PC-3 (cell line): ENCODE measurements at regions not wholly inside any gene's neighbourhood (a gene's known extent, or its start where the extent isn't known, plus 50 kb on each side); places are given as distances from the start of the nearest gene placed in this dataset.

Source experiments
- ATAC-seq: fragments of 200-7000 bp; cut with Tn5 transposase; 2 replicates; pipeline ENCODE4 v1.9.1; 2020; ENCODE audit warnings: mild to moderate bottlenecking, moderate library complexity
- BruUV-seq: library from RNA; stranded (reverse); fragments of 400-500 nt; replicated peaks from 2 replicates; lab custom pipeline; 2021; lab: Mats Ljungman, UMichigan
- CTCF ChIA-PET: fragments of 300-600 bp; sonication (Branson Sonifier 250); formaldehyde crosslinking; loops from one replicate; lab custom pipeline; 2022; ENCODE audit warnings: antibody characterized with exemption; lab: Charles Lee
- POLR2A ChIA-PET: fragments of 300-600 bp; sonication (Branson Sonifier 250); formaldehyde crosslinking; loops from one replicate; lab custom pipeline; 2022; ENCODE audit warnings: antibody characterized with exemption; ENCODE audit not compliant: unreplicated experiment; lab: Charles Lee
- DNase-seq: peaks from one replicate; pipeline ENCODE4 v3.0.0-alpha.2; 2015
- H2AFZ ChIP-seq: fragments of 300-600 bp; sonication (generic); 2 replicates; pipeline ENCODE4 v1.6.0; 2016; ENCODE audit warnings: antibody characterized with exemption, low read length
- H3F3A ChIP-seq: fragments of 300-600 bp; sonication (generic); one replicate; pipeline ENCODE4 v1.6.0; 2017; ENCODE audit warnings: antibody characterized with exemption, low read length, control low read depth, mild to moderate bottlenecking; ENCODE audit not compliant: unreplicated experiment
- H3K27ac ChIP-seq: fragments of 300-600 bp; sonication (generic); 2 replicates; pipeline ENCODE4 v1.5.1; 2016; ENCODE audit warnings: mild to moderate bottlenecking, low read length
- H3K27me3 ChIP-seq: fragments of 300-600 bp; sonication (generic); 2 replicates; pipeline ENCODE4 v1.6.1; 2016; ENCODE audit warnings: low read length, mixed read lengths
- H3K36me3 ChIP-seq: fragments of 300-600 bp; sonication (generic); 2 replicates; pipeline ENCODE4 v1.6.1; 2016; ENCODE audit warnings: low read depth, mixed run types, low read length, mixed read lengths
- H3K4me1 ChIP-seq: fragments of 300-600 bp; sonication (generic); 2 replicates; pipeline ENCODE4 v1.5.1; 2016; ENCODE audit warnings: low read length; ENCODE audit not compliant: insufficient read depth
- H3K4me2 ChIP-seq: fragments of 300-600 bp; sonication (generic); 2 replicates; pipeline ENCODE4 v1.6.0; 2016; ENCODE audit warnings: low read length
- H3K4me3 ChIP-seq: fragments of 300-600 bp; sonication (generic); 2 replicates; pipeline ENCODE4 v1.5.1; 2016; ENCODE audit warnings: mild to moderate bottlenecking, low read length, mixed read lengths
- H3K79me2 ChIP-seq: fragments of 300-600 bp; sonication (generic); 2 replicates; pipeline ENCODE4 v1.6.1; 2017; ENCODE audit warnings: low read length, mixed read lengths
- H3K9ac ChIP-seq: fragments of 300-600 bp; sonication (generic); 2 replicates; pipeline ENCODE4 v1.6.0; 2016; ENCODE audit warnings: mild to moderate bottlenecking, low read length
- H3K9me2 ChIP-seq: fragments of 300-600 bp; sonication (generic); replicated peaks from 2 replicates; pipeline ENCODE4 v1.6.1; 2016; ENCODE audit warnings: mixed run types, low read length, mixed read lengths
- H3K9me3 ChIP-seq: fragments of 300-600 bp; sonication (generic); 2 replicates; pipeline ENCODE4 v1.6.1; 2016; ENCODE audit warnings: low read length, mixed read lengths
- H4K20me1 ChIP-seq: fragments of 300-600 bp; sonication (generic); 2 replicates; pipeline ENCODE4 v1.6.1; 2016; ENCODE audit warnings: low read length, mixed read lengths
- CTCF ChIP-seq: fragments of 300-600 bp; sonication (generic); conservative IDR thresholded peaks from 2 replicates; pipeline ENCODE4 v1.5.1; 2017; ENCODE audit warnings: antibody characterized with exemption, low read depth, mild to moderate bottlenecking, low read length
- EZH2 ChIP-seq: fragments of 300-600 bp; sonication (generic); IDR thresholded peaks from one replicate; pipeline ENCODE4 v1.6.1; 2017; ENCODE audit warnings: antibody characterized with exemption, mild to moderate bottlenecking, low read length; ENCODE audit not compliant: unreplicated experiment
- EZH2phosphoT487 ChIP-seq: fragments of 300-600 bp; sonication (generic); IDR thresholded peaks from 2 replicates; pipeline ENCODE4 v1.6.1; 2018; ENCODE audit warnings: mild to moderate bottlenecking, antibody characterized with exemption, low read length, borderline replicate concordance
- intact Hi-C: fragments of 100-400 bp; cut with micrococcal nuclease; formaldehyde crosslinking; loops from 2 replicates; pipeline ENCODE4 v1.9.0; 2023

DNA sequence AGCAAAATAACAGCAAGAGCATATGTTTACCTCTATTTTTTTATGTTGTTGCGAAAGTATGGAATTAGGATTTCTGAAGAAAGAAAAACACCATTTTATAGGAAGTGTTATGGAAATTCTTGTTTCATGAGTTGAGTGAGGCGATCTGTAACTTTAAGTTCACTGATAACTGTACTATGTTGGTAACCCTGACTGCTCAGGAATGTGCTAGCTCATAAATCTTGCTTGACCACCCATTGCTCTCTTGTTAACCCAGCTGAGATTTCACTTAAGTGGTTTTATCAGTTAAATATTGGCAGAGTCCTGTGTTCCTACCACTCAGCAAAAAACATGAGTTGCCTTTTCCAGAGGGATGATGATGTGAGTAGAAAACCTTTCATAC is 91.1 kb upstream of the STARD4 start:
- H3K9me3 ChIP-seq: no peaks in the 10 kb centered on the region
- no peaks in the 10 kb centered on the region for H3K36me3 ChIP-seq
- H3K4me1 ChIP-seq: no peaks in the 10 kb centered on the region
- H3K9ac ChIP-seq: no peak overlapping the region
- no peak overlapping the region for H2AFZ ChIP-seq
- no peak overlapping the region for H3K27ac ChIP-seq
- CTCF ChIA-PET: no interaction called here
- H3K79me2 ChIP-seq: no peaks in the 10 kb centered on the region
- BruUV-seq: no TSS peak
- no peaks in the 10 kb centered on the region for H3F3A ChIP-seq
- TF ChIP-seq EZH2phosphoT487: no peak
- no peak for TF ChIP-seq EZH2
- TF ChIP-seq CTCF: no peak
- no peaks in the 10 kb centered on the region for H3K27me3 ChIP-seq
- POLR2A ChIA-PET: no interaction called here
- H3K9me2 ChIP-seq: no peaks in the 10 kb centered on the region
- no peak for ATAC-seq
- no peak overlapping the region for H3K4me3 ChIP-seq
- DNase-seq: no peak
- no peak overlapping the region for H3K4me2 ChIP-seq
- no peaks in the 10 kb centered on the region for H4K20me1 ChIP-seq
- intact Hi-C loops: no loop called here

DNA sequence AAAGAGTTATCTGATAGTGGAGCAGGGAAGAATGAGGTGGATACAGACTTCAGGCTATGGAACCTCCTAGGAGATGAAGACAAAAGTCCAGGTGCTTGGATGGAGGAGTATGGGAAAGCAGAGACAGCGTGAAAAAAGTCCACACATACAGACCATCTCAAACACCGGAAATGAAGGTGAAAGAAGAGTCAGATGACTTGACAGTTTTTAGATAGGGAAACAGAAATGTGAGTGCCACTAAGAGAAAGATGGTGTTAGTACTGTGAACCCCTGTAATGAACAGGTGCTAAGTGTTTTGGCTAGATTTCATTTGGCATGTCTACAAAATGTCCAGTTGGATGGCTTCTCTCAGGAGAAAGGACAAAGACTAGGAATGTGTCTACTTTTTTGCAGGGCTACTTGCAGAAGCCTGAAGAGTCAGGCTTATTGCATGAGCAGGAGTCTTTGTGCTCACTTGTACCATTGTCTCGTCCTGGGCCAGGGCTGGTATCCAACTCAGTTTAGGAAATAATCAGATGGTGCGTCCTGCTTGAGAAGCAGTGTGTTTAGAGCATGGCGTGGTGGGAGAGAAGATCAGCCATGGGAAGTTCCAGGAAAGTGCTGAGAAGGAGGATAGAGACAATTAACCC is 90.6 kb upstream of the STARD4 start:
- Histone ChIP-seq H3K4me3 (no peak overlapping the region), H3K79me2 (no peaks in the 10 kb centered on the region), H3F3A (no peaks in the 10 kb centered on the region), H3K4me2 (no peak overlapping the region), H3K36me3 (no peaks in the 10 kb centered on the region), H3K4me1 (no peaks in the 10 kb centered on the region), H3K9me2 (no peaks in the 10 kb centered on the region), H3K27me3 (no peaks in the 10 kb centered on the region), H3K9me3 (no peaks in the 10 kb centered on the region), H3K27ac (no peak overlapping the region), H2AFZ (no peak overlapping the region), H4K20me1 (no peaks in the 10 kb centered on the region), H3K9ac (no peak overlapping the region)
- no peak for ATAC-seq
- BruUV-seq: no TSS peak
- intact Hi-C loops: no loop called here
- DNase-seq: no peak
- TF ChIP-seq CTCF (no peak), EZH2 (no peak), EZH2phosphoT487 (no peak)
- ChIA-PET CTCF (no interaction called here), POLR2A (no interaction called here)

GRCh38 chr5:111598996-111599395 is 86.7 kb upstream of the STARD4 start:
- POLR2A ChIA-PET: interaction anchor here (0.6 kb wide), 1 partner anchor 155 kb away, joined by 3 read pairs; no protein-coding TSS in a partner anchor
- H3K27ac ChIP-seq: no peak overlapping the region
- no peak overlapping the region for H3K4me3 ChIP-seq
- H3K9me2 ChIP-seq: no peaks in the 10 kb centered on the region
- H4K20me1 ChIP-seq: no peaks in the 10 kb centered on the region
- no peak for TF ChIP-seq CTCF
- TF ChIP-seq EZH2: no peak
- TF ChIP-seq EZH2phosphoT487: no peak
- H3K4me2 ChIP-seq: no peak overlapping the region
- no peaks in the 10 kb centered on the region for H3K27me3 ChIP-seq
- intact Hi-C loops: no loop called here
- ATAC-seq: no peak
- CTCF ChIA-PET: no interaction called here
- BruUV-seq: no TSS peak
- no peaks in the 10 kb centered on the region for H3K4me1 ChIP-seq
- no peak overlapping the region for H2AFZ ChIP-seq
- H3K9ac ChIP-seq: no peak overlapping the region
- no peaks in the 10 kb centered on the region for H3K9me3 ChIP-seq
- H3K36me3 ChIP-seq: no peaks in the 10 kb centered on the region
- no peaks in the 10 kb centered on the region for H3F3A ChIP-seq
- DNase-seq: no peak
- H3K79me2 ChIP-seq: no peaks in the 10 kb centered on the region
